SIG-M5 treated with dmso at 0.1 percent for 504 hours (cell line): ENCODE measurements at regions not wholly inside any gene's neighbourhood (a gene's known extent, or its start where the extent isn't known, plus 50 kb on each side); places are given as distances from the start of the nearest gene placed in this dataset.
"Not testable (repeated sequence)": the region's sequence is repeated elsewhere in the genome, so short reads cannot be mapped to it uniquely, and the experiment has no call there.

Experiments used
- DNase-seq: peaks from one replicate; lab custom pipeline; 2025; ENCODE audit not compliant: unreplicated experiment; lab: John Stamatoyannopoulos, UW

GRCh38 chr6:121904559-121904958 lies 469.1 kb downstream of the GJA1 start:
- DNase-seq: no peak

GRCh38 chr6:121912905-121913304 lies 477.5 kb downstream of the GJA1 start:
- DNase-seq: no peak

- DNase-seq: no peak
These were observed 481.9 kb downstream of the GJA1 start for GRCh38 chr6:121917263-121917829.

GRCh38 chr6:121917834-121918559 lies 481.5 kb upstream of the HSF2 start:
- no peak for DNase-seq

DNA sequence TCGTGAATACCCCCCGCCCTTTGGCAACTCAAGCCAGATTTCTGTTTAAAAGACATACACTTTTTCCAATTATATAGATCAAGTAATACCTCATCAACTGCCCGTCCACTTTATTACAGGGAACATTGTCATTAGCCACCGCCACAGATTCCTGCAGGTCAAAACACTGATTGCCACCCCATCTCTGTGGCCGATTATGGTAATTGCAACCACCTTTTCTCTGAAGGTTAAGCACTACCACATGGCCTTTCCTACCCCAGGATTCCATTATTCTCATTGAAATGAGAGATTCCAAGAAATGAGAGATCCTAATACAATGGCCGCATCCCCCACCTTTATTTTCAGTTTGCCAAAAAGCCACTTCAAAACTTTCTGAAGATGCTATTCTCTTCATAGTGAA lies 478.8 kb upstream of the HSF2 start:
- no peak for DNase-seq

DNA sequence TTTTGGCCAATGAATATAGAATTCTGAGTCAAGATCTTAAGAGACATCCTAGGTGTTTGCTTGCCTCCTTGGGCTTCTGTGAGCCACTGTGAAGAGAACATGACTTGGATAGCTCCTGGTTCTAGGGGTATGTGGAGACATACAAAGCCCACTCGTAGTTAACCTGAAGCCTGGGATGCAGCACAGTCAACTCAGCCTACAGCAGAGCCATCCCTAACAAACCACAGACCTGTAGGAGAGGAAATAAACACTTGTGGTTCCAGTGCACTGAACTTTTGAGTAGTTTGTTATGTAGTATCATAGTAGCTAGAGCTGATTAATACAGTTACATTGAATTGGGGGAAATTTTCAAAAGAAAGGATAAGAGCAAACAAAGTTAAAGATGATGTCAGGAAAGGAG lies 474.4 kb upstream of the HSF2 start:
- DNase-seq: no peak

GRCh38 chr6:121925534-121926255 lies 473.8 kb upstream of the HSF2 start:
- no peak for DNase-seq

- DNase-seq: no peak
These were observed 470.2 kb upstream of the HSF2 start for GRCh38 chr6:121929301-121929700.

DNA sequence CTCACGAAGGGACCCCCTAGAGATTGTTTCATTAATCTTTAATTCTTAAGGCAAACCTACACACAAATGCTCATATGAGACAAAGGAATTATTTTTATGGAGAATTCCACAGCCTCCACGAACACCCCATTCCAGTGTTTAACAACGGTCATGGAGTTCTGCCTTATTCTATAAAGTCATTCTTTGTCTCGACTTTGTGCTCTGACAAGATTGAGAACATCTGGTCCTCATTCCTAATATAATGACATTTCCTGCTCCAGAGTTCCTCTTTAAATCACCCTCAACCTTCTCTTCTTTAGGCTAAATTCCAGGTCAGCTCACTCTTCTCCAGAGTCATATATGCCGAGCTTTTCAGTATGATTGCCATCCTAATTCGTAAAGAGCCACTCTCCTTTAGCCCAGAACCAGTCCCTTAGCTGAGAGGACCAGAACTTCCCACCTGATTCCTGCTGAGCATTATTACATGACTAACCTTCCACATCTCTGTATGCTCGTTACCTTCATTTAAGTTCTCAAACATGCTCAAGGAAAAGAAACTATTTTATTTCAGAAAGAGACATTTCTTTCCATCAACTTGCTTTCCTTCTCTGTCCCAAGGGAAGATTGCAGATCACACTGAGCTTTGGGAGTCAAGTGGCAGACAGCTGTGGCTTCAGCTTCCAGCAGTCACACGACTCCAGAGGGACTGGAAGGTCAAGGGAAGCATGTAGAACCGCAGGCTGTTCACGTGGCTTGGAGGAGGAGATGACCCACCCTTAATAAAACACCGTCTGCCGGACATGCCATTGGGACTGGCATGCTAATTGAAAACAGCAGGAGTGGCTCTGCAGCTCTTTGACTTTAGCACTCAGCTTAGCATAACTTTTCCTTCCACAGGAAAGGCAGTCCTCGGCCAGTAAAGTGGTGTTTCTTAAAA lies 467.1 kb upstream of the HSF2 start:
- DNase-seq: no peak

DNA sequence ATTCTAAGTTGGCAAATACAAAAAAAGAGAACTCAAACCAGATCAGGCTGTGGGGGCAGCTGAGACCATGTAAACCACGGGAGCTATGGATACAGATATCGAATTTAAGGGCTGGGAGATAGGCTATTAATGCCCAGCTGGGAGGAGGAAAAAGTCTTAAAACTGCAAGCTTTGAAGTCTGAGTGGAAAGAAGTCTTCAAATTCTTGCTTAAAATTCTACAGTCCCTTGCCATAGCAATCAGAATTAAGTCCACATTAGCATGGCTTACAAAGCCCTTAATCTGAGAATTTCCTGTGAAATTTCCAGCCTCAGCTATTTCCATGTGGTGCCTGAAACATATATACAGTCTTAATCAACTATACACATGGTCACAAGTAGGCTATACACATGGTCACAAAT lies 465.0 kb upstream of the HSF2 start:
- no peak for DNase-seq

- DNase-seq: no peak
These were observed 458.7 kb upstream of the HSF2 start for GRCh38 chr6:121940728-121941127.

DNA sequence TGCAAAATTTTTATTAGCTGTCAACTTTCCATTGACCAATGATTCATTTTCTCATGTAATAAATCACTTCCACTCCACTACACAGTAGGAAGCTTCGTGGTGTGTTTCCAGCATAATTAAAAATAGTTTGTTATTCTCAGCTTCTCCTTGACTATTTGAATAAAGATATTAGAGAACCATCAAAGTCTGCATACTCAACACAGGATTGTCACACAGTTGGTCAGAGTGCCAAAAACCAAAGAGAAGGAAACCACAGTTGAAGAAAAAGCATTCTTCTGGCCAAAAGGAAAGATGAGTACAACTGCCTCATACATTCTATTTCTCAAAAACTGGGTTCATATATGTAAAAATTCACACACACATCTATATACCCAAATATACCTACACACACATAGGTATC lies 455.1 kb upstream of the HSF2 start:
- DNase-seq: no peak

GRCh38 chr6:121951123-121951522 lies 448.3 kb upstream of the HSF2 start:
- no peak for DNase-seq

GRCh38 chr6:121951918-121952379 lies 447.5 kb upstream of the HSF2 start:
- no peak for DNase-seq

DNA sequence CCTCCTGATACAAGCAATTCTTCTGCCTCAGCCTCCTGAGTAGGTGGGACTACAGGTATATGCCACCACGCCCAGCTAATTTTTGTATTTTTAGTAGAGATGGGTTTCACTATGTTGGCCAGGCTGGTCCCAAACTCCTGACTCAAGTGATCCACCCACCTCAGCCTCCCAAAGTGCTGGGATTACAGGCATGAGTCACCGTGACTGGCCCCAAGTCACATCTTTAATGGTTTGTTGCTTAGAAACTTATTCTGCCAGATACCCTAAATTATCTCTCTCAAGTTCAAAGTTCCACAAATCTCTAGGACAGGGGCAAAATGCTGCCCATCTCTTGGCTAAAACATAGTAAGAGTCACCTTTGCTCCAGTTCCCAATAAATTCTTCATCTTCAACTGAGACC lies 444.1 kb upstream of the HSF2 start:
- not testable (repeated sequence) for DNase-seq

DNA sequence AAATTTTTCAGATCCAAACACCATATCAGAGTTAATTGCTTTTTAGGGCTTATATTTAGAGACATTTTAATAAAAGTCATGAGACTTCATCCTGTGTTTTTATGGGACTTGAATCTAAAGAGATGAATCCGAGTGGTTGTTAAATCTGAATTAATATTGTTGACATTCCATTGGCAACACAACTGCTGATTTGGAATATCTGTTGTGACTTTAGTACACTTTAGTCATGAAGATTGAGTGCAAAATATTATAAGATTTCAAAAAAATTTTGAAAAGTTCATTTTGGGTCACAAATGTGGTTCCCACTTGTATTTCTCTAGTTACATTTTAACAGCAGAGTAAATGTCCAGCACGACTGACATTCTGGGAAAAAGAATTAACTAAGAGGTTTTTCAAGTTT lies 442.7 kb upstream of the HSF2 start:
- DNase-seq: no peak

- DNase-seq: no peak
These were observed 440.0 kb upstream of the HSF2 start for GRCh38 chr6:121959501-121959900.

DNA sequence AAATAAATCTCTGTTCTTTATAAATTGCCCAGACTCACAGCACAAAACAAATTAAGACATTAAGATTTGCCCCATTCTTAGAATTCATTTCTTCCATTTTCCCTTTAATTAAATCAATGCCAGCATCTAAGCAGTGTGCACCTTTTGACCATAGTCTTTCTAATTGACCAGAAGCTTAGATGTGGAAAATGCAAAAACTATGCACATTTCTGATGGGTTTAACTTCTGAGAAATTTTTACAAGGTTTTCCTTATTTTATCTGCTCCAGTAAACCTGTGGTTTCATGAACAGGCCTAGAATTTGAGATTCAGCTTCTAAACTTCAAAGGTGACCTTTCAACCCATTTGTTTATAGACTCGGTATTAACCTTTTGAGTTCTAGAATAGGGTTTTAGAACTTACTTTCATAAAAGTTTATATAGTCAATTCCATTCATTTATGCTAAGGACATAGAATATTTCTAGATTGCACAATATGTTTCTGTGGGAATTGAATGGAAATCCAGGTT lies 437.8 kb upstream of the HSF2 start:
- no peak for DNase-seq

- DNase-seq: no peak
These were observed 435.6 kb upstream of the HSF2 start for GRCh38 chr6:121963826-121964225.

GRCh38 chr6:121965739-121966138 lies 433.7 kb upstream of the HSF2 start:
- no peak for DNase-seq

GRCh38 chr6:121967631-121968030 lies 431.8 kb upstream of the HSF2 start:
- no peak for DNase-seq
